GM18858 (cell line): ENCODE measurements at regions not wholly inside any gene's neighbourhood (a gene's known extent, or its start where the extent isn't known, plus 50 kb on each side); places are given as distances from the start of the nearest gene placed in this dataset.
"Not testable (repeated sequence)": the region's sequence is repeated elsewhere in the genome, so short reads cannot be mapped to it uniquely, and the experiment has no call there.

Experiments
- ATAC-seq: cut with Tn5 transposase; IDR thresholded peaks from one replicate; pipeline ENCODE4 v1.9.1; 2021; ENCODE audit not compliant: unreplicated experiment

- ATAC-seq = no peak
These were observed 253.5 kb downstream of the ZIC1 start for GRCh38 chr3:147662705-147663104.

GRCh38 chr3:147669077-147669476, 259.9 kb downstream of the ZIC1 start:
- no peak for ATAC-seq

- no peak for ATAC-seq
These were observed 262.9 kb downstream of the ZIC1 start for GRCh38 chr3:147672035-147672434.

- ATAC-seq = no peak
These were observed 263.3 kb downstream of the ZIC1 start for GRCh38 chr3:147672436-147672835.

- no peak for ATAC-seq
These were observed 266.6 kb downstream of the ZIC1 start for GRCh38 chr3:147675761-147676160.

- ATAC-seq = no peak
These were observed 271.8 kb downstream of the ZIC1 start for GRCh38 chr3:147680837-147681483.

GRCh38 chr3:147688868-147689267, 279.7 kb downstream of the ZIC1 start:
- no peak for ATAC-seq

- no peak for ATAC-seq
These were observed 290.1 kb downstream of the ZIC1 start for GRCh38 chr3:147699175-147699838.

GRCh38 chr3:147701195-147701594, 292.0 kb downstream of the ZIC1 start:
- ATAC-seq = no peak

GRCh38 chr3:147702509-147702908, 293.3 kb downstream of the ZIC1 start:
- no peak for ATAC-seq

- no peak for ATAC-seq
These were observed 296.5 kb downstream of the ZIC1 start for GRCh38 chr3:147705651-147706051.

- ATAC-seq = not testable (repeated sequence)
These were observed 301.6 kb downstream of the ZIC1 start for GRCh38 chr3:147710753-147711152.

- ATAC-seq = no peak
These were observed 303.2 kb downstream of the ZIC1 start for GRCh38 chr3:147712357-147712756.

GRCh38 chr3:147712758-147713157, 303.6 kb downstream of the ZIC1 start:
- not testable (repeated sequence) for ATAC-seq

- no peak for ATAC-seq
These were observed 304.3 kb downstream of the ZIC1 start for GRCh38 chr3:147713234-147714133.

- ATAC-seq = no peak
These were observed 320.5 kb downstream of the ZIC1 start for GRCh38 chr3:147729641-147730040.

GRCh38 chr3:147730284-147730683, 321.1 kb downstream of the ZIC1 start:
- ATAC-seq = no peak

GRCh38 chr3:147733217-147733616, 324.1 kb downstream of the ZIC1 start:
- no peak for ATAC-seq

- ATAC-seq = no peak
These were observed 326.5 kb downstream of the ZIC1 start for GRCh38 chr3:147735616-147736015.

- no peak for ATAC-seq
These were observed 327.1 kb downstream of the ZIC1 start for GRCh38 chr3:147736226-147736625.

GRCh38 chr3:147737376-147737775, 328.2 kb downstream of the ZIC1 start:
- ATAC-seq = no peak

GRCh38 chr3:147740928-147741327, 331.8 kb downstream of the ZIC1 start:
- no peak for ATAC-seq
